Fibroblast of mammary gland (primary cell): ENCODE measurements at regions not wholly inside any gene's neighbourhood (a gene's known extent, or its start where the extent isn't known, plus 50 kb on each side); places are given as distances from the start of the nearest gene placed in this dataset.

Experiments
- DNase-seq: peaks from one replicate; pipeline ENCODE4 v3.0.0-alpha.2; 2010; ENCODE audit warnings: low read depth
- H3K4me3 ChIP-seq: 2 replicates; pipeline ENCODE4 v1.5.1; 2011; ENCODE audit warnings: low read depth, mild to moderate bottlenecking, low read length, moderate library complexity; ENCODE audit not compliant: control insufficient read depth
- TF ChIP-seq, protein P1 (sequence below): conservative IDR thresholded peaks from 2 replicates; pipeline ENCODE4 v1.5.1; 2011; ENCODE audit warnings: low read depth, low read length, inconsistent platforms; ENCODE audit not compliant: control insufficient read depth, insufficient read depth

- no peak for DNase-seq
- no peak overlapping the region for H3K4me3 ChIP-seq
Measured at GRCh38 chr3:194785315-194785714, 99.6 kb downstream of the FAM43A start.

DNA sequence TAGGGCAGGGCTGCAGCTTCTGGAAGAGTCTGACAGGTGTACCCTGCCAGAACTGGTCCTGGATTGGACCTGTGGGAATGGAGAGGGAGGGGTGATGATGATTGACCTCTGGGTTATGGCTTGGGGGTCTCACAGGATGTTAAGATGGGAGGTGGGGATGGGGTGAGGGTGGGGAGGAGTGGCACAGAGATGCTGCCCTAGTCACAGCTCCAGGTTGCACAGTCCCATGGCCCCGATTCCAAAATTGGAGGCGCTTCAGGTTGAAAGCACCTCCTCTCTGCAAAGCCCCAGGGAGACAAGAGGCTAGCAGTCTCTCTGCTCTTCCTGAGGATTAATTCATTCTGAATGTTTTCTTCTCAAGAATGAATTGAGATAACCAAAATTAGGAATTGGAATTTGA, 101.4 kb downstream of the FAM43A start:
- TF ChIP-seq, protein P1, sequence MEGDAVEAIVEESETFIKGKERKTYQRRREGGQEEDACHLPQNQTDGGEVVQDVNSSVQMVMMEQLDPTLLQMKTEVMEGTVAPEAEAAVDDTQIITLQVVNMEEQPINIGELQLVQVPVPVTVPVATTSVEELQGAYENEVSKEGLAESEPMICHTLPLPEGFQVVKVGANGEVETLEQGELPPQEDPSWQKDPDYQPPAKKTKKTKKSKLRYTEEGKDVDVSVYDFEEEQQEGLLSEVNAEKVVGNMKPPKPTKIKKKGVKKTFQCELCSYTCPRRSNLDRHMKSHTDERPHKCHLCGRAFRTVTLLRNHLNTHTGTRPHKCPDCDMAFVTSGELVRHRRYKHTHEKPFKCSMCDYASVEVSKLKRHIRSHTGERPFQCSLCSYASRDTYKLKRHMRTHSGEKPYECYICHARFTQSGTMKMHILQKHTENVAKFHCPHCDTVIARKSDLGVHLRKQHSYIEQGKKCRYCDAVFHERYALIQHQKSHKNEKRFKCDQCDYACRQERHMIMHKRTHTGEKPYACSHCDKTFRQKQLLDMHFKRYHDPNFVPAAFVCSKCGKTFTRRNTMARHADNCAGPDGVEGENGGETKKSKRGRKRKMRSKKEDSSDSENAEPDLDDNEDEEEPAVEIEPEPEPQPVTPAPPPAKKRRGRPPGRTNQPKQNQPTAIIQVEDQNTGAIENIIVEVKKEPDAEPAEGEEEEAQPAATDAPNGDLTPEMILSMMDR: no peak
- DNase-seq: no peak

More at GRCh38 chr3:194785315-194785714, 99.6 kb downstream of the FAM43A start:
- TF ChIP-seq, protein P1: no peak

GRCh38 chr3:194787650-194788049, 102.0 kb downstream of the FAM43A start:
- DNase-seq: no peak
- TF ChIP-seq, protein P1: no peak
- no peak overlapping the region for H3K4me3 ChIP-seq

More for the DNA sequence above, 101.4 kb downstream of the FAM43A start:
- H3K4me3 ChIP-seq: no peak overlapping the region

DNA sequence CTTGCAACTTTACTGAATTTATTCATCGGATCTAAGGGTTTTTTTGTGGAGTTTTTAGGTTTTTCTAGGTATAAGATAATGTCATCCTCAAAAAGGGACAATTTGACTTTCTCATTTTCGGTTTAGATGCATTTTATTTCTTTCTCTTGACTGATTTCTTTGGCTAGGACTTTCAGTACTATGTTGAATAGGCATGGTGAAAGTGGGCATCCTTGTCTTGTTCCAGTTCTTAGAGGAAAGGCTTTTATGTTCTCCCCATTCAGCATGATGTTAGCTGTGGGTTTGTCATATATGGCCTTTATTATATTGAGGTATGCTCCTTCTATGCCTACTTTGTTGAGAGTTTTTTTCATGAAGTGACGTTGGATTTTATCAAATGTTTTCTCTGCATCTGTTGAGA, 106.7 kb downstream of the FAM43A start:
- TF ChIP-seq, protein P1: no peak
- no peak overlapping the region for H3K4me3 ChIP-seq
- DNase-seq: no peak

- H3K4me3 ChIP-seq: no peak overlapping the region
- no peak for DNase-seq
- TF ChIP-seq, protein P1: no peak
Measured at GRCh38 chr3:194797555-194798250, 112.0 kb downstream of the FAM43A start.

DNA sequence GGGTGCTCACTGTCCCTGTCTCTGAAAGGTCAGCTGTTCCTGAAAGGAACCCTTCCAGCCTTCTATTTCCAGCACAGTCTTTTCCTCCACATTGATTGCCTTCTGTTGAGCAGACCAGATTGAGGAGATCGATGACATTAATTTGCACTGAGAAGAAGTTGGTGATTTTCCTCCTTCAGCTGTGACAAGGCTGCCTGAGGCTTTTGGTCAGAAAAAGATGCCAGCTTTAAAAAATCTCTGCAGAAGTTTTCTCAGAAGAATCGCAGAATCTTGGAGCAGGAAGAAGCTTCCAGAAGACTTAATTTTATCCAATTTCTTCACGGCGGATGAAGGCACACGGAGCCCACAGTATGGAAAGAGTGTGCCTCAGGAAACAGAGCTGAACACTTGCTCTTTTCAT, 112.8 kb downstream of the FAM43A start:
- TF ChIP-seq, protein P1: no peak
- H3K4me3 ChIP-seq: no peak overlapping the region
- DNase-seq: no peak
